Glomerular visceral epithelial cell (primary cell): ENCODE measurements at regions not wholly inside any gene's neighbourhood (a gene's known extent, or its start where the extent isn't known, plus 50 kb on each side); places are given as distances from the start of the nearest gene placed in this dataset.

Experiments
- DNase-seq: peaks from one replicate; pipeline ENCODE4 v3.0.0-alpha.2; 2016; ENCODE audit errors: extremely low spot score

GRCh38 chr1:81699234-81699633, 101.5 kb upstream of the ADGRL2 start:
- no peak for DNase-seq

GRCh38 chr1:81695741-81696140, 105.0 kb upstream of the ADGRL2 start:
- DNase-seq: peak; percentile 43

- DNase-seq: no peak
Observed at GRCh38 chr1:81693316-81693715, 107.4 kb upstream of the ADGRL2 start.

- DNase-seq: no peak
Observed at GRCh38 chr1:81690676-81691453, 109.9 kb upstream of the ADGRL2 start.

GRCh38 chr1:81689531-81689941, 111.2 kb upstream of the ADGRL2 start:
- no peak for DNase-seq

- no peak for DNase-seq
Observed at GRCh38 chr1:81682490-81682889, 118.2 kb upstream of the ADGRL2 start.

- DNase-seq: no peak
Observed at GRCh38 chr1:81681601-81682266, 119.0 kb upstream of the ADGRL2 start.

- no peak for DNase-seq
Observed at GRCh38 chr1:81681114-81681513, 119.6 kb upstream of the ADGRL2 start.

GRCh38 chr1:81679942-81680341, 120.8 kb upstream of the ADGRL2 start:
- DNase-seq: no peak

GRCh38 chr1:81678779-81679178, 122.0 kb upstream of the ADGRL2 start:
- no peak for DNase-seq

- DNase-seq: no peak
Observed at GRCh38 chr1:81672766-81673165, 128.0 kb upstream of the ADGRL2 start.

- no peak for DNase-seq
Observed at GRCh38 chr1:81671038-81671437, 129.7 kb upstream of the ADGRL2 start.

- peak; percentile 68 for DNase-seq
Observed at GRCh38 chr1:81670286-81670685, 130.4 kb upstream of the ADGRL2 start.

- DNase-seq: peak; percentile 12
Observed at GRCh38 chr1:81666586-81666985, 134.1 kb upstream of the ADGRL2 start.

- DNase-seq: no peak
Observed at GRCh38 chr1:81664341-81664740, 136.4 kb upstream of the ADGRL2 start.

GRCh38 chr1:81662913-81663526, 137.7 kb upstream of the ADGRL2 start:
- no peak for DNase-seq

GRCh38 chr1:81660286-81660685, 140.4 kb upstream of the ADGRL2 start:
- no peak for DNase-seq

GRCh38 chr1:81654657-81655056, 146.1 kb upstream of the ADGRL2 start:
- DNase-seq: no peak

- DNase-seq: no peak
Observed at GRCh38 chr1:81654147-81654546, 146.6 kb upstream of the ADGRL2 start.

- DNase-seq: no peak
Observed at GRCh38 chr1:81650776-81651175, 150.0 kb upstream of the ADGRL2 start.

GRCh38 chr1:81635816-81636215, 164.9 kb upstream of the ADGRL2 start:
- no peak for DNase-seq

- DNase-seq: no peak
Observed at GRCh38 chr1:81634294-81634693, 166.4 kb upstream of the ADGRL2 start.

GRCh38 chr1:81619156-81619555, 181.6 kb upstream of the ADGRL2 start:
- no peak for DNase-seq
